Esophagus muscularis mucosa (tissue), 4 donors: ENCODE measurements at regions not wholly inside any gene's neighbourhood (a gene's known extent, or its start where the extent isn't known, plus 50 kb on each side); places are given as distances from the start of the nearest gene placed in this dataset.
"Not testable (repeated sequence)": the region's sequence is repeated elsewhere in the genome, so short reads cannot be mapped to it uniquely, and the experiment has no call there.

ENCODE experiments used
- DNase-seq: peaks from one replicate; pipeline ENCODE4 v3.0.0-alpha.2; 2017; ENCODE audit errors: extremely low spot score
- H3K27ac ChIP-seq, 4 donors: fragments of 200-600 bp; sonication (generic); replicated peaks in 1 of 4; 1 replicate in 3 of 4; 2 replicates in 1 of 4; pipeline ENCODE4 v1.5.1; 2016 to 2019; ENCODE audit warnings: mild to moderate bottlenecking in 1 of 4
- H3K27me3 ChIP-seq, 4 donors: fragments of 200-600 bp; sonication (generic); one replicate each; pipeline versions ENCODE4 v1.5.1 to v1.6.0; 2016 to 2019
- H3K36me3 ChIP-seq, 4 donors: fragments of 200-600 bp; sonication (generic); one replicate each; pipeline ENCODE4 v1.5.1; 2016 to 2019
- H3K4me1 ChIP-seq, 4 donors: fragments of 200-600 bp; sonication (generic); one replicate each; pipeline ENCODE4 v1.5.1; 2016 to 2019
- H3K4me3 ChIP-seq, 4 donors: fragments of 200-600 bp; sonication (generic); 1 replicate in 2 of 4; 2 replicates in 2 of 4; pipeline ENCODE4 v1.5.1; 2016 to 2019; ENCODE audit warnings: mild to moderate bottlenecking in 4 of 4, moderate library complexity in 1 of 4
- H3K9me3 ChIP-seq, 4 donors: fragments of 200-600 bp; sonication (generic); 1 replicate in 3 of 4; 2 replicates in 1 of 4; pipeline ENCODE4 v1.5.1; 2016 to 2019
- EP300 ChIP-seq: sonication (generic); formaldehyde crosslinking; IDR thresholded peaks from one replicate; pipeline ENCODE4 v1.6.1; 2017; ENCODE audit warnings: antibody characterized with exemption
- POLR2A ChIP-seq: fragments of 450-650 bp; IDR thresholded peaks from one replicate; pipeline ENCODE4 v1.6.1; 2017; ENCODE audit warnings: antibody characterized with exemption, moderate library complexity, mild to moderate bottlenecking, low read depth
- POLR2AphosphoS5 ChIP-seq, 2 donors: sonication (generic); formaldehyde crosslinking; IDR thresholded peaks; one replicate each; pipeline ENCODE4 v1.6.1; 2017; ENCODE audit warnings: antibody characterized with exemption in 2 of 2
- whole genome bisulfite sequencing: methylation state at CpG from one replicate; pipeline ENCODE4 v1.1.5; 2018; 5-methylcytosine and 5-hydroxymethylcytosine counted together
- intact Hi-C: fragments of 100-400 bp; cut with DNase I; formaldehyde crosslinking; loops from one replicate; pipeline ENCODE4 v1.15.1; 2023
- TF ChIP-seq, protein P1 (sequence below), 3 experiments: fragments of 200-600 bp in 2 of 3; fragments of 450-650 bp in 1 of 3; sonication (generic) in 2 of 3; IDR thresholded peaks; one replicate each; pipeline ENCODE4 v1.5.1; 2017 to 2019; ENCODE audit warnings: antibody characterized with exemption in 3 of 3, mild to moderate bottlenecking in 2 of 3, moderate library complexity in 1 of 3

- Histone ChIP-seq H3K27me3 (no peaks in the 10 kb centered on the region), H3K27ac (no peak overlapping the region), H3K36me3 (no peaks in the 10 kb centered on the region), H3K9me3 (no peaks in the 10 kb centered on the region), H3K4me3 (no peak overlapping the region), H3K4me1 (no peaks in the 10 kb centered on the region)
- DNase-seq = no peak
- WGBS = 80% methylated on average over 1 of the region's 1 CpG
- TF ChIP-seq POLR2A = no peak
- TF ChIP-seq, protein P1, sequence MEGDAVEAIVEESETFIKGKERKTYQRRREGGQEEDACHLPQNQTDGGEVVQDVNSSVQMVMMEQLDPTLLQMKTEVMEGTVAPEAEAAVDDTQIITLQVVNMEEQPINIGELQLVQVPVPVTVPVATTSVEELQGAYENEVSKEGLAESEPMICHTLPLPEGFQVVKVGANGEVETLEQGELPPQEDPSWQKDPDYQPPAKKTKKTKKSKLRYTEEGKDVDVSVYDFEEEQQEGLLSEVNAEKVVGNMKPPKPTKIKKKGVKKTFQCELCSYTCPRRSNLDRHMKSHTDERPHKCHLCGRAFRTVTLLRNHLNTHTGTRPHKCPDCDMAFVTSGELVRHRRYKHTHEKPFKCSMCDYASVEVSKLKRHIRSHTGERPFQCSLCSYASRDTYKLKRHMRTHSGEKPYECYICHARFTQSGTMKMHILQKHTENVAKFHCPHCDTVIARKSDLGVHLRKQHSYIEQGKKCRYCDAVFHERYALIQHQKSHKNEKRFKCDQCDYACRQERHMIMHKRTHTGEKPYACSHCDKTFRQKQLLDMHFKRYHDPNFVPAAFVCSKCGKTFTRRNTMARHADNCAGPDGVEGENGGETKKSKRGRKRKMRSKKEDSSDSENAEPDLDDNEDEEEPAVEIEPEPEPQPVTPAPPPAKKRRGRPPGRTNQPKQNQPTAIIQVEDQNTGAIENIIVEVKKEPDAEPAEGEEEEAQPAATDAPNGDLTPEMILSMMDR (IDR thresholded peaks at IDR 0.05) = no peak
- TF ChIP-seq POLR2AphosphoS5 (IDR thresholded peaks at IDR 0.05) = no peak
- TF ChIP-seq EP300 = no peak
- intact Hi-C loops = no loop called here
These were observed 1247.6 kb upstream of the TMEFF2 start for GRCh38 chr2:193442293-193442692.

DNA sequence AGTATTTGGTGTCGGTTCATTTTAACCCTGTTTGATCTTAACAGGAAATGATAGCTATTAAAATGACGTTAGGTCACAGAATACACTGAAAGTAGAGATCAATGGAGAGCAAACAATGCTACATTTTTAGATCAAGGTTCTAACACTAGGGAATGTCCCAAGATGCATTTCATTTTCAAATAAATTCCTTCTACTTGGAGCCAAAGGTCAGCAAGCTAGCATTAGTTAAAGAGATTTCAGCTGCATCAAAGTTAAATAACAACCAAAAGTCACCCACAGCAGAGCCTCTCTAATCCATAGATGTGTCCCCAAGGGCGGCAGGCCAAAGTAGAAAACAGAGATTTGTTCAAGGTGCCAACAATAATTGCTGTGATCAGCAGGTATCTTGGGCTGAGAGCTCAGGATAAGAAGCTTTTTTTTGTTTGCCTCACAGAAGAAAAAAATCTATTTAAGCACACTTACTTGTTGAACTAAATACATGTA, 1233.6 kb upstream of the TMEFF2 start:
- no peaks in the 10 kb centered on the region for H3K4me1 ChIP-seq
- no peaks in the 10 kb centered on the region for H3K36me3 ChIP-seq
- H3K4me3 ChIP-seq = no peak overlapping the region
- no peak for DNase-seq
- intact Hi-C loops = no loop called here
- no peak overlapping the region for H3K27ac ChIP-seq
- 43% methylated on average over 3 of the region's 3 CpGs for WGBS
- H3K27me3 ChIP-seq = no peaks in the 10 kb centered on the region
- no peak for TF ChIP-seq EP300
- no peaks in the 10 kb centered on the region for H3K9me3 ChIP-seq

- intact Hi-C loops, H3K27ac ChIP-seq, H3K27me3 ChIP-seq, H3K36me3 ChIP-seq, DNase-seq, H3K9me3 ChIP-seq, H3K4me1 ChIP-seq, H3K4me3 ChIP-seq: not testable (repeated sequence)
- 92% methylated on average over 5 of the region's 5 CpGs for WGBS
These were observed 1217.6 kb upstream of the TMEFF2 start for GRCh38 chr2:193412368-193412767.

GRCh38 chr2:193409951-193410350, 1215.2 kb upstream of the TMEFF2 start:
- no peaks in the 10 kb centered on the region for H3K36me3 ChIP-seq
- intact Hi-C loops = no loop called here
- TF ChIP-seq, protein P1 (IDR thresholded peaks at IDR 0.05) = no peak
- no peak for TF ChIP-seq POLR2A
- TF ChIP-seq POLR2AphosphoS5 (IDR thresholded peaks at IDR 0.05) = no peak
- no peak for TF ChIP-seq EP300
- H3K9me3 ChIP-seq = peaks cover 0 to 5% (median 0%) of the 10 kb centered on the region in 4 donors
- no peak for DNase-seq
- no peak overlapping the region for H3K4me3 ChIP-seq
- H3K27ac ChIP-seq = no peak overlapping the region
- no peaks in the 10 kb centered on the region for H3K27me3 ChIP-seq
- 90% methylated on average over 1 of the region's 1 CpG for WGBS
- no peaks in the 10 kb centered on the region for H3K4me1 ChIP-seq

DNA sequence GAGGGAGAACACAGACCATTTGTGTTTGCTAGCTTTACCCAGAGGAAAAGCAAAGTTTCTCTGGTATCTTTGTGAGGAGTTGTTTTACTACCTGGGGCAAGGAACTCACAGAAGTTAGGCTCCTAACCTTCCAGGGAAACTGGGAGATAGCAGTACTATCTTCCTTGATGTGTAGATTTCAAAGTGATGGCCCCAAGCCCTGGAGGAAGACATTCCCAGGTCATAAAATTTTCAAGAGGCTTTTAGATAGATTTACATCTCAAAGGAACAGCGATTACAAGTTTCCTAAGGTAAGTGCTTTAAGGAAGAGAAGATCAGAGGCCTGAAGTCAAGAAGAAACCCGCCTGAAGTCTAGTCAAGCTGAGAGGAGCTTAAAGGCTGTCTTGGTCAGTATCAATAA, 1187.8 kb upstream of the TMEFF2 start:
- H3K27ac ChIP-seq = no peak overlapping the region
- 65% methylated on average over 2 of the region's 2 CpGs for WGBS
- H3K27me3 ChIP-seq = no peaks in the 10 kb centered on the region
- H3K4me3 ChIP-seq = no peak overlapping the region
- H3K9me3 ChIP-seq = no peaks in the 10 kb centered on the region
- intact Hi-C loops = no loop called here
- TF ChIP-seq, protein P1 (IDR thresholded peaks at IDR 0.05) = no peak
- TF ChIP-seq POLR2AphosphoS5 (IDR thresholded peaks at IDR 0.05) (no peak), EP300 (no peak), POLR2A (no peak)
- DNase-seq = no peak
- H3K4me1 ChIP-seq = no peaks in the 10 kb centered on the region
- no peaks in the 10 kb centered on the region for H3K36me3 ChIP-seq

DNA sequence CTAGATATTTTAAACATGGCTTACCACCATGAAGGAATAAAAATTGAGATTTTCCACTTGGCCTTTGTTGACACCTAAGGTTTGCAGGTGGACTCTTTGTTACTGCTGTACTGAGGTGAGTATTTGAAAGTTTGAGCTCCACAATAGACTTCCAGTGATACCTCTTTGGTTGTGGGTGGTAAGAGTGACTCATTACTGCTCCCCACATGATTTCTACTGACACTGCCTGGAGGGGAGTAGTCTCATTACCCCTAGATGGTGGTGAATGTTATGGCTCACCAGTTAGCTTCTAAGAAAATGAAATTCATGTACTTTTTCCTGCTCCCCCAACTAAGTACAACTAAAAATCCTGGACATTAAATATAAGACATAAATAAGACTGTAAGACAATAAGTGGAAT, 1183.1 kb upstream of the TMEFF2 start:
- no peaks in the 10 kb centered on the region for H3K27me3 ChIP-seq
- no peaks in the 10 kb centered on the region for H3K36me3 ChIP-seq
- DNase-seq = no peak
- no peak overlapping the region for H3K4me3 ChIP-seq
- no peak overlapping the region for H3K27ac ChIP-seq
- intact Hi-C loops = no loop called here
- no peak for TF ChIP-seq POLR2A
- TF ChIP-seq POLR2AphosphoS5 (IDR thresholded peaks at IDR 0.05) = no peak
- TF ChIP-seq, protein P1 (IDR thresholded peaks at IDR 0.05) = no peak
- TF ChIP-seq EP300 = no peak
- no peaks in the 10 kb centered on the region for H3K4me1 ChIP-seq
- no peaks in the 10 kb centered on the region for H3K9me3 ChIP-seq
